AG20443 (cell line): ENCODE measurements at regions not wholly inside any gene's neighbourhood (a gene's known extent, or its start where the extent isn't known, plus 50 kb on each side); places are given as distances from the start of the nearest gene placed in this dataset.

Source experiments
- DNase-seq: peaks from one replicate; pipeline ENCODE4 v3.0.0; 2012; ENCODE audit warnings: low spot score, mixed read lengths

- DNase-seq: no peak
Observed at GRCh38 chrX:5084279-5084678, 1144.4 kb downstream of the NLGN4X start.

- no peak for DNase-seq
Observed at GRCh38 chrX:5082705-5083104, 1146.0 kb downstream of the NLGN4X start.

GRCh38 chrX:5080791-5081190, 1147.9 kb downstream of the NLGN4X start:
- DNase-seq: no peak

- DNase-seq: no peak
Observed at GRCh38 chrX:5068550-5068949, 1160.1 kb downstream of the NLGN4X start.

GRCh38 chrX:5057786-5058185, 1170.9 kb downstream of the NLGN4X start:
- no peak for DNase-seq

GRCh38 chrX:5054852-5055251, 1173.8 kb downstream of the NLGN4X start:
- DNase-seq: no peak

- DNase-seq: no peak
Observed at GRCh38 chrX:5051831-5052491, 1176.7 kb downstream of the NLGN4X start.

- DNase-seq: no peak
Observed at GRCh38 chrX:5042563-5042962, 1186.1 kb downstream of the NLGN4X start.

GRCh38 chrX:5031792-5032191, 1196.9 kb downstream of the NLGN4X start:
- DNase-seq: no peak

- no peak for DNase-seq
Observed at GRCh38 chrX:5015451-5015850, 1213.2 kb downstream of the NLGN4X start.

- no peak for DNase-seq
Observed at GRCh38 chrX:4994855-4995254, 1233.8 kb downstream of the NLGN4X start.

- no peak for DNase-seq
Observed at GRCh38 chrX:4978613-4979012, 1250.1 kb downstream of the NLGN4X start.

GRCh38 chrX:4971646-4972045, 1257.0 kb downstream of the NLGN4X start:
- no peak for DNase-seq

- DNase-seq: no peak
Observed at GRCh38 chrX:4964112-4964511, 1250.7 kb upstream of the PRKX start.

- no peak for DNase-seq
Observed at GRCh38 chrX:4963432-4963831, 1250.0 kb upstream of the PRKX start.

GRCh38 chrX:4944767-4945166, 1231.3 kb upstream of the PRKX start:
- no peak for DNase-seq

GRCh38 chrX:4936315-4936714, 1222.9 kb upstream of the PRKX start:
- no peak for DNase-seq

GRCh38 chrX:4935846-4936245, 1222.4 kb upstream of the PRKX start:
- no peak for DNase-seq

- DNase-seq: no peak
Observed at GRCh38 chrX:4935401-4935800, 1222.0 kb upstream of the PRKX start.

GRCh38 chrX:4932790-4933189, 1219.3 kb upstream of the PRKX start:
- DNase-seq: no peak

- no peak for DNase-seq
Observed at GRCh38 chrX:4930426-4930825, 1217.0 kb upstream of the PRKX start.

- no peak for DNase-seq
Observed at GRCh38 chrX:4925911-4926310, 1212.5 kb upstream of the PRKX start.

- DNase-seq: no peak
Observed at GRCh38 chrX:4909348-4909747, 1195.9 kb upstream of the PRKX start.

GRCh38 chrX:4905576-4905975, 1192.1 kb upstream of the PRKX start:
- DNase-seq: no peak

- DNase-seq: no peak
Observed at GRCh38 chrX:4881277-4881676, 1167.8 kb upstream of the PRKX start.
